Naive thymus-derived CD4-positive, alpha-beta T cell (primary cell): ENCODE measurements at regions not wholly inside any gene's neighbourhood (a gene's known extent, or its start where the extent isn't known, plus 50 kb on each side); places are given as distances from the start of the nearest gene placed in this dataset.

Experiments used
- ATAC-seq: fragments of 150-1000 bp; cut with Tn5 transposase; 2 replicates; pipeline ENCODE4 v1.10.0; 2021; ENCODE audit warnings: mild to moderate bottlenecking, moderate library complexity
- CTCF ChIA-PET: fragments of 350-600 bp; sonication (Branson Sonifier 250); formaldehyde crosslinking; loops from one replicate; lab custom pipeline; 2021; ENCODE audit warnings: antibody characterized with exemption; lab: Charles Lee
- POLR2A ChIA-PET: fragments of 350-600 bp; sonication (Branson Sonifier 250); formaldehyde crosslinking; loops from one replicate; lab custom pipeline; 2021; ENCODE audit warnings: antibody characterized with exemption, inconsistent platforms; lab: Charles Lee
- DNase-seq, 9 donors: peaks; one replicate each; pipeline versions ENCODE4 v3.0.0 to v3.0.0-alpha.2; 2020 to 2022; ENCODE audit warnings: mixed read lengths in 1 of 9
- H3K27ac ChIP-seq: one replicate; pipeline ENCODE4 v1.7.0; 2013; ENCODE audit warnings: mild to moderate bottlenecking, low read depth, low read length, moderate library complexity
- H3K27me3 ChIP-seq, 2 donors: one replicate each; pipeline ENCODE4 v1.7.0; 2013; ENCODE audit warnings: low read length in 2 of 2, mild to moderate bottlenecking in 2 of 2, moderate library complexity in 2 of 2; ENCODE audit not compliant: control insufficient read depth in 2 of 2, insufficient read depth in 2 of 2
- H3K36me3 ChIP-seq, 3 experiments: 1 replicate in 2 of 3; 2 replicates in 1 of 3; pipeline ENCODE4 v1.7.0; 2013; ENCODE audit warnings: low read length in 3 of 3, mild to moderate bottlenecking in 3 of 3, moderate library complexity in 1 of 3; ENCODE audit not compliant: insufficient read depth in 3 of 3, control insufficient read depth in 2 of 3
- H3K4me1 ChIP-seq, 2 donors: one replicate each; pipeline ENCODE4 v1.7.0; 2013; ENCODE audit warnings: low read length in 2 of 2, mild to moderate bottlenecking in 2 of 2, moderate library complexity in 1 of 2; ENCODE audit not compliant: control insufficient read depth in 2 of 2, insufficient read depth in 2 of 2
- H3K4me3 ChIP-seq: 2 replicates; pipeline ENCODE4 v1.7.0; 2013; ENCODE audit warnings: mild to moderate bottlenecking, low read length
- H3K9me3 ChIP-seq, 3 experiments: 1 replicate in 2 of 3; 2 replicates in 1 of 3; pipeline ENCODE4 v1.7.0; 2013; ENCODE audit warnings: low read length in 3 of 3; ENCODE audit not compliant: control insufficient read depth in 2 of 3
- H3K27ac Mint-ChIP-seq, 9 donors: one replicate each; pipeline ENCODE4 v1.8.0; 2020 to 2022; ENCODE audit warnings: mixed read lengths in 9 of 9, mild to moderate bottlenecking in 8 of 9, moderate library complexity in 5 of 9, inconsistent platforms in 2 of 9
- H3K27me3 Mint-ChIP-seq, 5 donors: one replicate each; pipeline ENCODE4 v1.8.0; 2021 to 2022; ENCODE audit warnings: mixed read lengths in 5 of 5, mild to moderate bottlenecking in 1 of 5
- H3K36me3 Mint-ChIP-seq, 5 donors: one replicate each; pipeline ENCODE4 v1.8.0; 2020 to 2022; ENCODE audit warnings: mixed read lengths in 5 of 5, mild to moderate bottlenecking in 3 of 5, inconsistent platforms in 1 of 5
- H3K4me1 Mint-ChIP-seq, 7 donors: one replicate each; pipeline ENCODE4 v1.8.0; 2020 to 2022; ENCODE audit warnings: mixed read lengths in 7 of 7, mild to moderate bottlenecking in 3 of 7, inconsistent platforms in 1 of 7
- H3K4me3 Mint-ChIP-seq, 10 donors: one replicate each; pipeline ENCODE4 v1.8.0; 2020 to 2022; ENCODE audit warnings: mild to moderate bottlenecking in 10 of 10, mixed read lengths in 10 of 10, moderate library complexity in 6 of 10, inconsistent platforms in 2 of 10
- H3K9me3 Mint-ChIP-seq, 11 donors: one replicate each; pipeline ENCODE4 v1.8.0; 2020 to 2022; ENCODE audit warnings: mixed read lengths in 11 of 11, mild to moderate bottlenecking in 4 of 11, inconsistent platforms in 1 of 11, moderate library complexity in 1 of 11
- intact Hi-C, 2 donors: fragments of 100-400 bp; cut with micrococcal nuclease; formaldehyde crosslinking; loops; one replicate each; pipeline ENCODE4 v1.15.1; 2023

GRCh38 chr12:58777815-58778214, 142.5 kb downstream of the LRIG3 start:
- H3K27ac ChIP-seq: no peak overlapping the region
- POLR2A ChIA-PET: no interaction called here
- peaks cover 0 to 8% (median 4%) of the 10 kb centered on the region in 11 donors for H3K9me3 Mint-ChIP-seq

GRCh38 chr12:58781609-58782008, 138.7 kb downstream of the LRIG3 start:
- Histone ChIP-seq H3K36me3 (no peaks in the 10 kb centered on the region), H3K4me1 (no peaks in the 10 kb centered on the region), H3K27ac (no peak overlapping the region), H3K4me3 (no peak overlapping the region), H3K9me3 (no peaks in the 10 kb centered on the region), H3K27me3 (no peaks in the 10 kb centered on the region)
- Mint-ChIP-seq H3K4me1 (no peaks in the 10 kb centered on the region), H3K9me3 (peaks cover 0 to 20% (median 5%) of the 10 kb centered on the region in 11 donors), H3K36me3 (no peaks in the 10 kb centered on the region), H3K4me3 (no peak overlapping the region), H3K27ac (no peak overlapping the region), H3K27me3 (no peaks in the 10 kb centered on the region)
- ATAC-seq (no peak), DNase-seq (no peak)
- POLR2A ChIA-PET: no interaction called here
- CTCF ChIA-PET: no interaction called here
- intact Hi-C loops: no loop called here

More at GRCh38 chr12:58777815-58778214, 142.5 kb downstream of the LRIG3 start:
- ATAC-seq (no peak), DNase-seq (no peak)
- no peaks in the 10 kb centered on the region for H3K36me3 Mint-ChIP-seq
- no peak overlapping the region for H3K27ac Mint-ChIP-seq
- CTCF ChIA-PET: no interaction called here
- H3K27me3 ChIP-seq: no peaks in the 10 kb centered on the region
- intact Hi-C loops: no loop called here
- no peaks in the 10 kb centered on the region for H3K4me1 ChIP-seq
- H3K4me1 Mint-ChIP-seq: no peaks in the 10 kb centered on the region
- H3K4me3 Mint-ChIP-seq: no peak overlapping the region
- no peaks in the 10 kb centered on the region for H3K36me3 ChIP-seq
- H3K27me3 Mint-ChIP-seq: no peaks in the 10 kb centered on the region
- no peaks in the 10 kb centered on the region for H3K9me3 ChIP-seq
- no peak overlapping the region for H3K4me3 ChIP-seq

GRCh38 chr12:58787021-58787760, 133.1 kb downstream of the LRIG3 start:
- no peaks in the 10 kb centered on the region for H3K27me3 Mint-ChIP-seq
- Histone ChIP-seq H3K4me1 (no peaks in the 10 kb centered on the region), H3K9me3 (no peaks in the 10 kb centered on the region), H3K27ac (no peak overlapping the region), H3K27me3 (no peaks in the 10 kb centered on the region), H3K36me3 (no peaks in the 10 kb centered on the region), H3K4me3 (no peak overlapping the region)
- no peaks in the 10 kb centered on the region for H3K36me3 Mint-ChIP-seq
- intact Hi-C loops: no loop called here
- ChIA-PET POLR2A (no interaction called here), CTCF (no interaction called here)
- no peak for DNase-seq
- no peak overlapping the region for H3K27ac Mint-ChIP-seq
- ATAC-seq: no peak
- H3K4me1 Mint-ChIP-seq: no peaks in the 10 kb centered on the region
- no peak overlapping the region for H3K4me3 Mint-ChIP-seq
- H3K9me3 Mint-ChIP-seq: peaks cover 0 to 19% (median 5%) of the 10 kb centered on the region in 11 donors

- Histone ChIP-seq H3K4me1 (no peaks in the 10 kb centered on the region), H3K9me3 (no peaks in the 10 kb centered on the region), H3K27me3 (no peaks in the 10 kb centered on the region), H3K27ac (no peak overlapping the region), H3K4me3 (no peak overlapping the region), H3K36me3 (no peaks in the 10 kb centered on the region)
- ATAC-seq (no peak), DNase-seq (no peak)
- no peak overlapping the region for H3K27ac Mint-ChIP-seq
- ChIA-PET POLR2A (no interaction called here), CTCF (no interaction called here)
- no peaks in the 10 kb centered on the region for H3K4me1 Mint-ChIP-seq
- H3K36me3 Mint-ChIP-seq: no peaks in the 10 kb centered on the region
- intact Hi-C loops: no loop called here
- no peak overlapping the region for H3K4me3 Mint-ChIP-seq
- H3K27me3 Mint-ChIP-seq: no peaks in the 10 kb centered on the region
- H3K9me3 Mint-ChIP-seq: peaks cover 0 to 17% (median 3%) of the 10 kb centered on the region in 11 donors
Observed at GRCh38 chr12:58794859-58795258, 125.4 kb downstream of the LRIG3 start.

GRCh38 chr12:58795825-58796224, 124.5 kb downstream of the LRIG3 start:
- H3K4me1 ChIP-seq: no peaks in the 10 kb centered on the region
- no peaks in the 10 kb centered on the region for H3K4me1 Mint-ChIP-seq
- no peaks in the 10 kb centered on the region for H3K27me3 Mint-ChIP-seq

GRCh38 chr12:58801986-58802385, 118.3 kb downstream of the LRIG3 start:
- Mint-ChIP-seq H3K27me3 (peaks cover 0 to 3% (median 0%) of the 10 kb centered on the region in 5 donors), H3K9me3 (peaks cover 0 to 9% (median 2%) of the 10 kb centered on the region in 11 donors), H3K36me3 (no peaks in the 10 kb centered on the region), H3K27ac (no peak overlapping the region), H3K4me1 (no peaks in the 10 kb centered on the region), H3K4me3 (no peak overlapping the region)
- no peaks in the 10 kb centered on the region for H3K4me1 ChIP-seq
- no peak for DNase-seq
- intact Hi-C loops: no loop called here
- ChIA-PET POLR2A (no interaction called here), CTCF (no interaction called here)
- H3K36me3 ChIP-seq: no peaks in the 10 kb centered on the region
- no peak overlapping the region for H3K27ac ChIP-seq
- no peaks in the 10 kb centered on the region for H3K27me3 ChIP-seq
- no peaks in the 10 kb centered on the region for H3K9me3 ChIP-seq
- H3K4me3 ChIP-seq: no peak overlapping the region
- no peak for ATAC-seq

More at GRCh38 chr12:58795825-58796224, 124.5 kb downstream of the LRIG3 start:
- H3K27ac Mint-ChIP-seq: no peak overlapping the region
- ChIA-PET POLR2A (no interaction called here), CTCF (no interaction called here)
- Histone ChIP-seq H3K36me3 (no peaks in the 10 kb centered on the region), H3K9me3 (no peaks in the 10 kb centered on the region), H3K27ac (no peak overlapping the region), H3K27me3 (no peaks in the 10 kb centered on the region), H3K4me3 (no peak overlapping the region)
- H3K9me3 Mint-ChIP-seq: peaks cover 0 to 17% (median 5%) of the 10 kb centered on the region in 11 donors
- no peaks in the 10 kb centered on the region for H3K36me3 Mint-ChIP-seq
- ATAC-seq (no peak), DNase-seq (no peak)
- intact Hi-C loops: no loop called here
- no peak overlapping the region for H3K4me3 Mint-ChIP-seq

- POLR2A ChIA-PET: no interaction called here
- no peaks in the 10 kb centered on the region for H3K36me3 Mint-ChIP-seq
- no peak for ATAC-seq
- intact Hi-C loops: no loop called here
- Histone ChIP-seq H3K27me3 (no peaks in the 10 kb centered on the region), H3K4me3 (no peak overlapping the region), H3K27ac (no peak overlapping the region), H3K9me3 (no peaks in the 10 kb centered on the region), H3K4me1 (no peaks in the 10 kb centered on the region), H3K36me3 (no peaks in the 10 kb centered on the region)
- peaks cover 0 to 4% (median 0%) of the 10 kb centered on the region in 5 donors for H3K27me3 Mint-ChIP-seq
- no peak overlapping the region for H3K4me3 Mint-ChIP-seq
- H3K9me3 Mint-ChIP-seq: peaks cover 0 to 9% (median 0%) of the 10 kb centered on the region in 11 donors
- CTCF ChIA-PET: no interaction called here
- no peaks in the 10 kb centered on the region for H3K4me1 Mint-ChIP-seq
- H3K27ac Mint-ChIP-seq: no peak overlapping the region
- DNase-seq: no peak
Observed at GRCh38 chr12:58803908-58804307, 116.4 kb downstream of the LRIG3 start.
